Sigmoid colon (tissue), 6 donors: ENCODE measurements at regions not wholly inside any gene's neighbourhood (a gene's known extent, or its start where the extent isn't known, plus 50 kb on each side); places are given as distances from the start of the nearest gene placed in this dataset.

ENCODE experiments used
- DNase-seq: peaks from one replicate; pipeline ENCODE4 v3.0.0-alpha.2; 2019
- H3K27ac ChIP-seq, 4 donors: fragments of 200-600 bp; sonication (generic); one replicate each; pipeline ENCODE4 v1.5.1; 2016 to 2019; ENCODE audit warnings: mild to moderate bottlenecking in 1 of 4
- H3K27me3 ChIP-seq, 3 donors: fragments of 200-600 bp; sonication (generic); one replicate each; pipeline ENCODE4 v1.5.1; 2019; ENCODE audit warnings: mild to moderate bottlenecking in 1 of 3
- H3K36me3 ChIP-seq, 4 donors: fragments of 200-600 bp; sonication (generic); one replicate each; pipeline ENCODE4 v1.5.1; 2016 to 2019
- H3K4me1 ChIP-seq, 4 donors: fragments of 200-600 bp; sonication (generic); one replicate each; pipeline ENCODE4 v1.5.1; 2017 to 2019
- H3K4me3 ChIP-seq, 4 donors: fragments of 200-600 bp; sonication (generic); one replicate each; pipeline ENCODE4 v1.5.1; 2017 to 2019; ENCODE audit warnings: mild to moderate bottlenecking in 2 of 4, moderate library complexity in 1 of 4
- H3K9me3 ChIP-seq, 4 donors: fragments of 200-600 bp in 3 of 4; sonication (generic) in 3 of 4; one replicate each; pipeline versions ENCODE4 v1.5.1 to v1.6.1; 2013 to 2019
- CTCF ChIP-seq, 4 experiments: fragments of 450-650 bp in 3 of 4; fragments of 200-600 bp in 1 of 4; IDR thresholded peaks; one replicate each; pipeline ENCODE4 v1.5.1; 2016 to 2019; ENCODE audit warnings: antibody characterized with exemption in 4 of 4, mild to moderate bottlenecking in 3 of 4, moderate library complexity in 2 of 4
- EP300 ChIP-seq, 4 donors: sonication (generic); formaldehyde crosslinking; IDR thresholded peaks; one replicate each; pipeline ENCODE4 v1.6.1; 2017; ENCODE audit warnings: antibody characterized with exemption in 4 of 4
- POLR2A ChIP-seq, 2 donors: fragments of 450-650 bp; IDR thresholded peaks; one replicate each; pipeline ENCODE4 v1.6.1; 2016; ENCODE audit warnings: antibody characterized with exemption in 2 of 2, mild to moderate bottlenecking in 2 of 2, moderate library complexity in 2 of 2
- POLR2AphosphoS5 ChIP-seq, 4 donors: sonication (generic); formaldehyde crosslinking; IDR thresholded peaks; one replicate each; pipeline ENCODE4 v1.6.1; 2017; ENCODE audit warnings: antibody characterized with exemption in 4 of 4
- WGBS, 2 donors: extraction: QIAGEN DNeasy Blood & Tissue Kit; methylation state at CpG; one replicate each; pipeline ENCODE4 v1.1.7; 2013; 5-methylcytosine and 5-hydroxymethylcytosine counted together
- intact Hi-C: fragments of 100-400 bp; cut with DNase I; formaldehyde crosslinking; loops from one replicate; pipeline ENCODE4 v1.15.1; 2023
- donor health status: healthy with polysubstance abuse.
- donor health status: healthy.

- 88 to 94% methylated on average over 5 of the region's 5 CpGs for WGBS, 2 donors
- no peaks in the 10 kb centered on the region for H3K36me3 ChIP-seq
- TF ChIP-seq CTCF (IDR thresholded peaks at IDR 0.05) (no peak), POLR2AphosphoS5 (IDR thresholded peaks at IDR 0.05) (no peak), EP300 (IDR thresholded peaks at IDR 0.05) (no peak), POLR2A (IDR thresholded peaks at IDR 0.05) (no peak)
Observed at GRCh38 chr5:92969191-92969780, 611.7 kb downstream of the NR2F1-AS1 start.

GRCh38 chr5:92963800-92964199, 617.2 kb downstream of the NR2F1-AS1 start:
- intact Hi-C loops, result no loop called here
- H3K36me3 ChIP-seq, result no peaks in the 10 kb centered on the region
- no peaks in the 10 kb centered on the region for H3K27me3 ChIP-seq
- TF ChIP-seq POLR2A (IDR thresholded peaks at IDR 0.05) (no peak), EP300 (IDR thresholded peaks at IDR 0.05) (no peak), CTCF (IDR thresholded peaks at IDR 0.05) (no peak), POLR2AphosphoS5 (IDR thresholded peaks at IDR 0.05) (no peak)
- 89 to 91% methylated on average over 2 of the region's 2 CpGs for whole genome bisulfite sequencing, 2 donors
- no peak overlapping the region for H3K27ac ChIP-seq
- H3K4me1 ChIP-seq, result no peaks in the 10 kb centered on the region
- DNase-seq, result no peak
- H3K9me3 ChIP-seq, result no peaks in the 10 kb centered on the region
- H3K4me3 ChIP-seq, result no peak overlapping the region

More at GRCh38 chr5:92969191-92969780, 611.7 kb downstream of the NR2F1-AS1 start:
- Histone ChIP-seq H3K9me3 (no peaks in the 10 kb centered on the region), H3K4me3 (no peak overlapping the region), H3K27me3 (no peaks in the 10 kb centered on the region), H3K4me1 (no peaks in the 10 kb centered on the region), H3K27ac (no peak overlapping the region)
- intact Hi-C loops, result no loop called here
- DNase-seq, result no peak

DNA sequence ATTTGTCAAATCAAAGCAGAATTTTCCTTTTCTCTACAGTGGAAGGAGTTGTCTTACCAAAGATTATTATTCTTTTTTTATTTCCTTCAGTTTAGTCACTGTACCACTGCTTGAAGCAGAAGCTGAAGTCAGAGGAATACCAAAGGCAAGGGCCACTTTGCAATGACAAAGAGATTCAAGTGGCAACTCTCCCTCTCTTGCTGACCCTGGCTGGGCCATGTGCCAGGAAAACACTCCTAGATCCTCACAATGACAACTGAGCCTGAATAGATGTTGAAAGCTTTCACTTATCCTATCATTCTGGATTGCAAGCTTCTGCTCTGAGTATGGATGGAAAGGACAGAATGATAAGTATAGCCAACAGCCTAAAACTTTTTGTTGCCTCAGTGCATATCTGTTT, 618.3 kb downstream of the NR2F1-AS1 start:
- Histone ChIP-seq H3K9me3 (no peaks in the 10 kb centered on the region), H3K4me3 (no peak overlapping the region), H3K27me3 (no peaks in the 10 kb centered on the region), H3K36me3 (no peaks in the 10 kb centered on the region), H3K4me1 (no peaks in the 10 kb centered on the region), H3K27ac (no peak overlapping the region)
- intact Hi-C loops, result no loop called here
- DNase-seq, result no peak
- no peak for TF ChIP-seq EP300 (IDR thresholded peaks at IDR 0.05)
- TF ChIP-seq POLR2AphosphoS5 (IDR thresholded peaks at IDR 0.05), result no peak
- no peak for TF ChIP-seq CTCF (IDR thresholded peaks at IDR 0.05)
- no peak for TF ChIP-seq POLR2A (IDR thresholded peaks at IDR 0.05)

DNA sequence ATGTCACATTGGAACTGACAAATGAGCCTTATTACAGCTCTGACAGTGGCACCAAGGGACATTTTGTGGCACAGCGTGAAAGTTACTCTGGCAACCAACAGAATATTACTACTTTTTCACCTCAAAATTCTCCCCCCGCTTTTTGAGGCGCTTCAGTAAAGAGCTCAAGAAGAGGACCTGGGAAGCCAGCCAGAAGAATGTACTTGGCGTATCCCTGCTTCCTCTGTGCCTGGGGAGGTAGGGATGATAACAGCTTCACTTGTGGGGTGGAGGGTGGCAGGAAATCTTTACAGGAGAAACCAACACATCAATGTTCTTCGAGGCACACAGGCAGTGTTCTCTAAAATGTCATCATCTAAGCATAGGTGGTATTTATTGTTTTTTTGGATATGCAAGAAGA, 624.1 kb downstream of the NR2F1-AS1 start:
- no peaks in the 10 kb centered on the region for H3K27me3 ChIP-seq
- H3K4me1 ChIP-seq, result no peaks in the 10 kb centered on the region
- H3K4me3 ChIP-seq, result no peak overlapping the region
- 78 to 83% methylated on average over 5 of the region's 5 CpGs for WGBS, 2 donors
- no peak for DNase-seq
- peaks cover 0 to 3% (median 0%) of the 10 kb centered on the region in 4 donors for H3K9me3 ChIP-seq
- H3K27ac ChIP-seq, result no peak overlapping the region
- intact Hi-C loops, result no loop called here
- TF ChIP-seq EP300 (IDR thresholded peaks at IDR 0.05), result no peak
- no peaks in the 10 kb centered on the region for H3K36me3 ChIP-seq

DNA sequence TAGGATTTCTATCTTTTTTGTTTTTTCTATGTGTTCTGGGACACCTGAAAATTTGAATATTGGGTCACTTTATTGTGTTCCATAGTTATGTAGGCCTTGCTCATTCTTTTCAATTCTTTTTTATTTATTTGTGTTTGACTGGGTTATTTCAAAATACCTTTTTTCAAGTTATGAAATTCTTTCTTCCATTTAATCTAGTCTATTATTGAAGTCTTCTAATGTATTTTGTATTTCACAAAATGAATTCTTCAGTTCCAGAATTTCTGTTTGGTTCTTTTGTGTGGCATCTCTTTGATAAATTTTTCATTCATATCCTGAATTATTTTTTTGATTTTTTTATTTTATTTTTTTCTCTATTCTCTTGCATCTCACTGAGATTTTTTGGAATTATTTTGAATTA, 628.8 kb downstream of the NR2F1-AS1 start:
- no peak overlapping the region for H3K27ac ChIP-seq
- DNase-seq, result no peak
- no peak overlapping the region for H3K4me3 ChIP-seq
- H3K36me3 ChIP-seq, result no peaks in the 10 kb centered on the region
- H3K27me3 ChIP-seq, result no peaks in the 10 kb centered on the region
- TF ChIP-seq POLR2AphosphoS5 (IDR thresholded peaks at IDR 0.05) (no peak), POLR2A (IDR thresholded peaks at IDR 0.05) (no peak), CTCF (IDR thresholded peaks at IDR 0.05) (no peak), EP300 (IDR thresholded peaks at IDR 0.05) (no peak)
- H3K9me3 ChIP-seq, result peaks cover 0 to 11% (median 0%) of the 10 kb centered on the region in 4 donors
- intact Hi-C loops, result no loop called here
- no peaks in the 10 kb centered on the region for H3K4me1 ChIP-seq
